Nephron progenitor cell (in vitro differentiated cells): ENCODE measurements at regions not wholly inside any gene's neighbourhood (a gene's known extent, or its start where the extent isn't known, plus 50 kb on each side); places are given as distances from the start of the nearest gene placed in this dataset.

Experiments used
- DNase-seq: peaks from one replicate; pipeline ENCODE4 v3.0.0; 2021
- H3K27ac Mint-ChIP-seq: 2 replicates; pipeline ENCODE4 v1.8.0; 2021; ENCODE audit warnings: mild to moderate bottlenecking, moderate library complexity, mixed read lengths
- H3K27me3 Mint-ChIP-seq: 2 replicates; pipeline ENCODE4 v1.8.0; 2021; ENCODE audit warnings: mild to moderate bottlenecking, low read depth, mixed read lengths; ENCODE audit not compliant: poor library complexity
- H3K36me3 Mint-ChIP-seq: 2 replicates; pipeline ENCODE4 v1.8.0; 2021; ENCODE audit warnings: low read depth, mixed read lengths
- H3K4me1 Mint-ChIP-seq: 2 replicates; pipeline ENCODE4 v1.8.0; 2021; ENCODE audit warnings: mixed read lengths
- H3K4me3 Mint-ChIP-seq: 2 replicates; pipeline ENCODE4 v1.8.0; 2021; ENCODE audit warnings: mild to moderate bottlenecking, moderate library complexity, mixed read lengths
- H3K9me3 Mint-ChIP-seq: 2 replicates; pipeline ENCODE4 v1.8.0; 2021; ENCODE audit warnings: mild to moderate bottlenecking, moderate library complexity, mixed read lengths
- TF ChIP-seq, protein P1 (sequence below): fragments of 200-600 bp; sonication (generic); IDR thresholded peaks from 2 replicates; pipeline ENCODE4 v1.5.0; 2021; ENCODE audit warnings: antibody characterized with exemption

DNA sequence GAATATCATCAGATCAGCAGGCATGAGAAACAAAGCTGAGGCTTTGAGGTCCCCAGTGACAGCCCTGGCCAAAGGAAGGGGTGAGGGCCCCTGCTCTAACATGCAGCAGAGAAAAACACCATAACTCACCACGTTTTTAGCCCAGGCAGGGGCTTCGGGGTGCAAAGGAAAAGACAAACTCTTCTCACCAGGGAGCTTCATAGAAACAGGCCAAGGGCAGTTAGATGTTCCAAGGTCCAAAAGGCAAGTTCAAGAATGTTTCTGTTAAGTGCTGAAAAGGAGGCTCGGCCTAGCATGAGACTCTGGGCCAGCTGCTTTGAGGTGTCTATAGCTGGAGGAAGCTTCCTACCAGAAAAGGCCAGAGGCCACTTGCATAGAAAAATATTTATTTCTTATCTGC, 608.4 kb upstream of the CFAP20DC start:
- Mint-ChIP-seq H3K27me3 (peaks cover 6% of the 10 kb centered on the region), H3K27ac (peak overlapping the region; percentile 29), H3K4me3 (no peak overlapping the region), H3K4me1 (peaks cover 22% of the 10 kb centered on the region), H3K36me3 (no peaks in the 10 kb centered on the region), H3K9me3 (peaks cover 15% of the 10 kb centered on the region)
- TF ChIP-seq, protein P1, sequence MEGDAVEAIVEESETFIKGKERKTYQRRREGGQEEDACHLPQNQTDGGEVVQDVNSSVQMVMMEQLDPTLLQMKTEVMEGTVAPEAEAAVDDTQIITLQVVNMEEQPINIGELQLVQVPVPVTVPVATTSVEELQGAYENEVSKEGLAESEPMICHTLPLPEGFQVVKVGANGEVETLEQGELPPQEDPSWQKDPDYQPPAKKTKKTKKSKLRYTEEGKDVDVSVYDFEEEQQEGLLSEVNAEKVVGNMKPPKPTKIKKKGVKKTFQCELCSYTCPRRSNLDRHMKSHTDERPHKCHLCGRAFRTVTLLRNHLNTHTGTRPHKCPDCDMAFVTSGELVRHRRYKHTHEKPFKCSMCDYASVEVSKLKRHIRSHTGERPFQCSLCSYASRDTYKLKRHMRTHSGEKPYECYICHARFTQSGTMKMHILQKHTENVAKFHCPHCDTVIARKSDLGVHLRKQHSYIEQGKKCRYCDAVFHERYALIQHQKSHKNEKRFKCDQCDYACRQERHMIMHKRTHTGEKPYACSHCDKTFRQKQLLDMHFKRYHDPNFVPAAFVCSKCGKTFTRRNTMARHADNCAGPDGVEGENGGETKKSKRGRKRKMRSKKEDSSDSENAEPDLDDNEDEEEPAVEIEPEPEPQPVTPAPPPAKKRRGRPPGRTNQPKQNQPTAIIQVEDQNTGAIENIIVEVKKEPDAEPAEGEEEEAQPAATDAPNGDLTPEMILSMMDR, result no peak
- no peak for DNase-seq

DNA sequence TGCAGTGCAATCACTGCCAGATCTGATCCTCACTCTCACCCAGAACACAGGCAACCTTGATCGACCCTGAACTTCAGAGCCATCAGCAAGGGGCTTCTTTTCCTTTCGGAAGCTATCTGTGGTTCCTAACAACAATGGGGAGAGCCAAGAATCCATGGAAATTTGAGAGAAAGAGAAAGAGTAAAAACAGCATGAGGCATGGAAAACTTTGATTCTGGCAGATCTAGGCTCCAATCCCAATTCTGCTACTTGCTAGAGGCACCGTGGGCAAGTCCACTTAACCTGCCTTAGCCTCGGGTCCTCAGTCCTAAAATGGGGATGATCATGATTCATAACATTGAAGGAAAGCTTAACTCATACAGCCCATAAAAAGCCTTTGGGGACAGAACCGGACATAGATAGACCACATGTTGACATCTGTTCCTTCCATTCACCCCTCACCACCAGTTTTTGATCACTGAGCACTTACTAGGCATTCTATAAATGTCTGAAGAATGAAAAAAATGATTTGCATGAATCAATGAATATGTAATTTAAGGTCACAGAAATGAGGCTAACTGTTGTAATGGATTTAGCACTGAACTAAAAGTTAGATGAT, 605.7 kb upstream of the CFAP20DC start:
- no peak overlapping the region for H3K27ac Mint-ChIP-seq
- peaks cover 17% of the 10 kb centered on the region for H3K4me1 Mint-ChIP-seq
- TF ChIP-seq, protein P1, result no peak
- no peak overlapping the region for H3K4me3 Mint-ChIP-seq
- H3K27me3 Mint-ChIP-seq, result peaks cover 7% of the 10 kb centered on the region
- peaks cover 33% of the 10 kb centered on the region for H3K9me3 Mint-ChIP-seq
- peaks cover 6% of the 10 kb centered on the region for H3K36me3 Mint-ChIP-seq
- no peak for DNase-seq

DNA sequence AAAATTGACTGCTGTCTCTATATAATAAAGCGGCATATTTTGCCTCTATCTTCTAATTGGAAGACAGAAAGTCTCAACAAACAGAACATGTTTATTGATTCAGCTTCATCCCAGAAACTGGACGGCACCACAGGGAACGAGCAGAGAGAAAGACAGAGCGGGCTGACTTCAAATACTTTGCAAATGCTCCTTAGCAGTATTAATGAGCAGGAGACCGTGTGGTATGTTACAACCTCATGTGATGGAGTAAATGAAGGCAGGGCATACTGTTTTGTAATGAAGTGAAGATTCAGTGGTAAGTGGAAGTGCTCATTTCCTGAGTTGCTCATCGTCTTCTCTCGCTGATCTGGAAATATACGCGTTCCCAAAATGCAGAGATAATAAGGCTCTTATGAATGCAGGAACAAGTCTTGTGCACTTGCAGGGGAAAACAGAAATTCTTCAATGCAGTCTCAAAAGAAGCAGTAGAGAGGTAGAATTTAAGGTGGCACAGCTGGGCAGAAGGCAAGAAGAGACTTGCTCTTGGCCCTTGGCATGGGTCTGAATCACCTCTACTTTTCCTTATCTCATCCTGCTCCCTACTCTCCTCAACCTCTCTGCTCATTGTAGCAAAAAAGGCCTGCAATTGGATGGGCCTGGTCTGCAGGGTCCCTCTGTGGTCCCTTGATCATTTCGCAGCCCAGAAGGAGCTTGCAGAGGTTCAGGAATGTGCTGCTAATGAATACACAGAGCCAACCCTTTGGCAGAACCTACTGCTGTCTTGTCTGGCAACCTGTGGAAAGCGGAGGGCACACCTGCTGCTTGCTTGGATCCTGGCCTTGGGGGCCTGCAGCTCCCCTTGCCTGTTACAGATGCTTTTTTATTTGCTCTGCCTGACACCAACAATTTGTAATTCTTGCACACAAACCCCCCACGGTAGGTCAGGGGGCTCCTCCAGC, 604.9 kb upstream of the CFAP20DC start:
- TF ChIP-seq, protein P1, result no peak
- Mint-ChIP-seq H3K9me3 (peaks cover 40% of the 10 kb centered on the region), H3K36me3 (peaks cover 12% of the 10 kb centered on the region), H3K4me3 (no peak overlapping the region), H3K27ac (no peak overlapping the region), H3K4me1 (peaks cover 12% of the 10 kb centered on the region), H3K27me3 (peaks cover 7% of the 10 kb centered on the region)
- DNase-seq, result no peak

DNA sequence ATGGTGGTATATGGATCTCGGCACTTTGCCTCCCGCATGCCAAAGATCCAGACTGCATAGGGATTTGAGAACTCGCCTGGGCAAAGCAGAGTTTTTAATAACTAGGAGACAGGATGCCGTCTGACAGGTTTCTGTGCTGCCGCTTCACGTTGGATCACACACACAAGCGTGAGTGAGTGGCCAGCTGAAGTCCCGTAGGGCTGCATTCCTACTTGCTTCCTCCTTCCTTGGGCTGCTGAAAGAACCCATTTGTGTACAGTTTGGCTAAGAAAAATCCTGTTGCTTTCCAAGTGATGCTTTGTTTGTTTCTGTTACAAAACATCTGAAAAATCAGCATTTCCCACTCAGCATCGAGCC, 604.3 kb upstream of the CFAP20DC start:
- TF ChIP-seq, protein P1, result no peak
- H3K4me1 Mint-ChIP-seq, result peaks cover 6% of the 10 kb centered on the region
- H3K4me3 Mint-ChIP-seq, result no peak overlapping the region
- DNase-seq, result no peak
- peaks cover 18% of the 10 kb centered on the region for H3K36me3 Mint-ChIP-seq
- H3K27ac Mint-ChIP-seq, result no peak overlapping the region
- H3K9me3 Mint-ChIP-seq, result peaks cover 47% of the 10 kb centered on the region
- H3K27me3 Mint-ChIP-seq, result peaks cover 7% of the 10 kb centered on the region

DNA sequence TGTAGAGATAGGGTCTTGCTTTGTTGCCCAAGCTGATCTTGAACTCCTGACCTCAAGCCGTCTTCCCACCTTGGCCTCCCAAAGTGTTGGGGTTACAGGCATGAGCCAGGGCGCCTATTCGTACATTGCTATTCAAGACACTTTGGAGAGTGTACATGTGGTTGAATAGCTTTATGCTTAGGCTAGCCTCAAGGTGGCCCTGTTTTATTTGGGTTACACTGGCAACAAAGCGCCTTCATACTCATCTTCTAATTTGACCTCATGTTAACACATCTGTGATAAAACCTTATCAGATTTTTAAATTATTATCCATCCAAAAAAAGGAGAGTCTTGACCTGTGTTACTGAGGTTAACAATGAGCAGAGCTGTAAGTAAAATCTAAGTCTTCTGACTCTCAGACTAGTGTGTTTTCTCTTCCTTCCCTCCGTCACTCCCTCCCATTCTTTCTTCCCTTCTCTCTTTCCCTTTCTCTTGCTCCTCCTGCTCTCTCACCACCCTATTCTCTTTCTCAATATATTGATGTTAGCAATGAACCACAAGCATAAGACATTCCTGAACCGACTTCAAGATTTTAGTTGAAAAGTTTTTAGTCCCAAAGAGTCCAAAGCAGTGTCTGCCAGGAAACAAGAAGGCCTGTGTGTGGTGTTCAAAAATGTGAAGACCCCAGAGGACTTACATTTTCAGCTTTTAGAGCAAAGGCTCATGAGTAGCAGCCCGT, 603.7 kb upstream of the CFAP20DC start:
- H3K36me3 Mint-ChIP-seq, result peaks cover 21% of the 10 kb centered on the region
- peaks cover 4% of the 10 kb centered on the region for H3K4me1 Mint-ChIP-seq
- no peak overlapping the region for H3K27ac Mint-ChIP-seq
- TF ChIP-seq, protein P1, result no peak
- H3K9me3 Mint-ChIP-seq, result peaks cover 52% of the 10 kb centered on the region
- peaks cover 7% of the 10 kb centered on the region for H3K27me3 Mint-ChIP-seq
- no peak for DNase-seq
- H3K4me3 Mint-ChIP-seq, result no peak overlapping the region
